BLaER1 (cell line): ENCODE measurements at regions not wholly inside any gene's neighbourhood (a gene's known extent, or its start where the extent isn't known, plus 50 kb on each side); places are given as distances from the start of the nearest gene placed in this dataset.

Experiments
- H3K27ac ChIP-seq: shearing (Covaris generic); formaldehyde crosslinking; 2 replicates; pipeline ENCODE4 v1.8.1; 2022
- H3K27me3 ChIP-seq: shearing (Covaris generic); formaldehyde crosslinking; 2 replicates; pipeline ENCODE4 v1.8.1; 2022
- H3K36me3 ChIP-seq: shearing (Covaris generic); formaldehyde crosslinking; 2 replicates; pipeline ENCODE4 v1.8.1; 2022
- H3K4me1 ChIP-seq: shearing (Covaris generic); formaldehyde crosslinking; 2 replicates; pipeline ENCODE4 v1.8.1; 2022
- H3K4me2 ChIP-seq: shearing (Covaris generic); formaldehyde crosslinking; 2 replicates; pipeline ENCODE4 v1.8.1; 2022
- H3K4me3 ChIP-seq: shearing (Covaris generic); formaldehyde crosslinking; 2 replicates; pipeline ENCODE4 v1.8.1; 2022
- H3K9ac ChIP-seq: shearing (Covaris generic); formaldehyde crosslinking; 2 replicates; pipeline ENCODE4 v1.8.1; 2022
- H3K9me3 ChIP-seq: shearing (Covaris generic); formaldehyde crosslinking; 2 replicates; pipeline ENCODE4 v1.8.1; 2022
- H4K20me1 ChIP-seq: shearing (Covaris generic); formaldehyde crosslinking; 2 replicates; pipeline ENCODE4 v1.8.1; 2022
- Cebpa-rat ChIP-seq: shearing (Covaris generic); IDR thresholded peaks from 2 replicates; pipeline ENCODE4 v1.8.1; 2022

DNA sequence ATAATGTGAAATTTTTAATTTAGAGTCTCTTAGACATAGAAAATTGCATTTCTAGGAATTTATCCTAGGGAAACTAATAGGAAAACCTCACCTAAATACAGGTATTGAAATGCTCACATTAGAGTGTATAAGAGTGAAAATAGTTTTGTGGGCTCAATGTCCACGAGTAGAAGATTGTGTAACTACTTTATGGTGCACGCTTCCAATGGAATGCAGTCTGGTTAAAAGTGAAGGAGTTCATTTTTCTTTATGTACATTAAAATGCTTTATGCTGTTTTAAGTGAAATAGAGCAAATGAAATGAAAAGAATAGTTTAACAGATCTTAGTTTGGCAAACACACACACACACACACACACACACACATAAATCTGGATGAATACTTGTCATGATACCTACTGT, 278.2 kb downstream of the USP25 start:
- Histone ChIP-seq H3K4me3 (no peak overlapping the region), H3K4me2 (no peak overlapping the region), H3K36me3 (no peaks in the 10 kb centered on the region), H3K4me1 (no peaks in the 10 kb centered on the region), H3K9ac (no peak overlapping the region), H4K20me1 (no peaks in the 10 kb centered on the region), H3K9me3 (no peaks in the 10 kb centered on the region), H3K27ac (no peak overlapping the region), H3K27me3 (no peaks in the 10 kb centered on the region)
- no peak for TF ChIP-seq Cebpa-rat

DNA sequence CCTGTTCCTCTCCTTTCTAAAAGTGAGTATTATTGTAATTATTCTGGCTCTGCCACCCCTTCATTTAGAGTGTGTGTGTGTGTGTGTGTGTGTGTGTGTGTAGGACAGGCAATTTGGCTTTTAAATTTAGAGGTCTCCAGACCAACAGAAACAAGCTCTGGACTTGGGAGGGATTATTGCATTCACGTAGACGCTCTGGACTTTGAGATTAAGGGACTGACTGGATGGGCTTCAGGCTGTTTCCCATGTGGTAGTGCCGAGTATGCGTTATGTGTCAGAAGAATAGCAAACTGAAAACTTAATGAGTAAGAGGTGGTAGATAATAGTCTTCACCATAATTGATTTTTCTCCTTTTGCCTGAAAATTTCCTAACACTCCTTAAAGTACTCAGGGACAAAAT, 281.9 kb downstream of the USP25 start:
- no peak overlapping the region for H3K4me2 ChIP-seq
- H3K36me3 ChIP-seq: no peaks in the 10 kb centered on the region

DNA sequence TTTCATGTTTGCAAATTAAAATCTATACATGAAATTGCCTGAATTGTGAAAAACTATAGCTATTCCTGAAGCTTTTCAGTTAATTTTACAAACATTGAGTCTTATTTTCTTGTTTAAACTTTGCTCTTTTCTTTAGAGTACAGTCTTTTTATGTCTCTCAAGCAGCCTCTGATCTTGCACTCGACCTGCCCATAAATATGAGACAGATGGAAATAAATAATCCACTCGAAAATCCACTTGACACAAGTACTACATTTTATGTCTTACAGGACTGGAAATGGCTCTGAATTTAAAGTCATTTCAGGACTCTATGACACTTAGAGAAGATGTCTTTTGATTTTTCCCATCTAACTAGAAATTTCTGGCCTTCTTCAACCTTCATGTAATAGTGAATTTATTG, 283.8 kb downstream of the USP25 start:
- H3K9ac ChIP-seq: no peak overlapping the region
- no peak overlapping the region for H3K4me2 ChIP-seq
- H3K27me3 ChIP-seq: no peaks in the 10 kb centered on the region
- H3K27ac ChIP-seq: no peak overlapping the region
- no peaks in the 10 kb centered on the region for H4K20me1 ChIP-seq
- no peaks in the 10 kb centered on the region for H3K9me3 ChIP-seq
- no peak overlapping the region for H3K4me3 ChIP-seq
- TF ChIP-seq Cebpa-rat: no peak
- no peaks in the 10 kb centered on the region for H3K36me3 ChIP-seq
- H3K4me1 ChIP-seq: no peaks in the 10 kb centered on the region

More for the DNA sequence above, 281.9 kb downstream of the USP25 start:
- no peak overlapping the region for H3K9ac ChIP-seq
- H3K9me3 ChIP-seq: no peaks in the 10 kb centered on the region
- H3K27ac ChIP-seq: no peak overlapping the region
- no peaks in the 10 kb centered on the region for H3K27me3 ChIP-seq
- H3K4me1 ChIP-seq: no peaks in the 10 kb centered on the region
- TF ChIP-seq Cebpa-rat: no peak
- H3K4me3 ChIP-seq: no peak overlapping the region
- no peaks in the 10 kb centered on the region for H4K20me1 ChIP-seq

GRCh38 chr21:16020878-16021277, 291.1 kb downstream of the USP25 start:
- Histone ChIP-seq H3K4me1 (no peaks in the 10 kb centered on the region), H3K27me3 (no peaks in the 10 kb centered on the region), H3K36me3 (no peaks in the 10 kb centered on the region), H3K4me3 (no peak overlapping the region), H3K4me2 (no peak overlapping the region), H4K20me1 (no peaks in the 10 kb centered on the region), H3K9me3 (no peaks in the 10 kb centered on the region), H3K9ac (no peak overlapping the region), H3K27ac (no peak overlapping the region)
- no peak for TF ChIP-seq Cebpa-rat

- H3K4me2 ChIP-seq: no peak overlapping the region
- no peak overlapping the region for H3K9ac ChIP-seq
- TF ChIP-seq Cebpa-rat: no peak
- no peaks in the 10 kb centered on the region for H3K4me1 ChIP-seq
- H4K20me1 ChIP-seq: no peaks in the 10 kb centered on the region
- no peaks in the 10 kb centered on the region for H3K36me3 ChIP-seq
- H3K4me3 ChIP-seq: no peak overlapping the region
- no peaks in the 10 kb centered on the region for H3K27me3 ChIP-seq
- no peak overlapping the region for H3K27ac ChIP-seq
- H3K9me3 ChIP-seq: no peaks in the 10 kb centered on the region
These were observed 292.3 kb downstream of the USP25 start for GRCh38 chr21:16022116-16022515.

GRCh38 chr21:16022921-16023320, 293.1 kb downstream of the USP25 start:
- no peaks in the 10 kb centered on the region for H3K9me3 ChIP-seq
- H3K27ac ChIP-seq: no peak overlapping the region
- no peak overlapping the region for H3K4me3 ChIP-seq
- H4K20me1 ChIP-seq: no peaks in the 10 kb centered on the region
- no peaks in the 10 kb centered on the region for H3K36me3 ChIP-seq
- H3K27me3 ChIP-seq: no peaks in the 10 kb centered on the region
- no peak overlapping the region for H3K9ac ChIP-seq
- no peak for TF ChIP-seq Cebpa-rat
- H3K4me1 ChIP-seq: no peaks in the 10 kb centered on the region
- no peak overlapping the region for H3K4me2 ChIP-seq

GRCh38 chr21:16028142-16028541, 298.4 kb downstream of the USP25 start:
- no peak overlapping the region for H3K9ac ChIP-seq

DNA sequence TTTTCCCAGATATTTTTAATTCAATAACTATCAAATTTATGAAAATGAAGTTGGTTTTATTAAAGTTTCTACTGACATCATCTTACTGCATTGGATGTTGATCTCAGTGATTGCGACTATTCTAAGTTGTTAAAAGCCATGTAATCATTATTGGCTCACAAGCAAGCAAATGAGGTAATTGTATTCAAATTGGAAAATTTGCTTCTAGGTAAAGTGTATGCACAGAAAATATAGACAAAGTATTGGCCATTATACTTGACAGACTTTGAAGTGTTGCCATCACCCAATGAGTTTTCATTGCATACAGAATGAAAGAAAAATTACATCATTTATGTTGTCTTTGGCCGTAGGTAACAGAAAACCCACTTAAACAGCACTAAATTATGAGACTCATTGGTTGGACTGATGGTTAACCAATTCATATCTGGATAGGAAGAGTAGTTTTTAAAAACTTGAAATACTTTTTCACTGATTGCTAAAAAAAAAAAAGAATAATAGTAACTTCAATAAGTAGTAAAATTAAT, 299.2 kb downstream of the USP25 start:
- no peaks in the 10 kb centered on the region for H3K9me3 ChIP-seq
- H3K27ac ChIP-seq: no peak overlapping the region
- no peaks in the 10 kb centered on the region for H3K36me3 ChIP-seq
- H3K9ac ChIP-seq: no peak overlapping the region
- no peaks in the 10 kb centered on the region for H3K27me3 ChIP-seq
- H3K4me1 ChIP-seq: no peaks in the 10 kb centered on the region
- H3K4me3 ChIP-seq: no peak overlapping the region
- no peak overlapping the region for H3K4me2 ChIP-seq
- TF ChIP-seq Cebpa-rat: no peak
- H4K20me1 ChIP-seq: no peaks in the 10 kb centered on the region

More at GRCh38 chr21:16028142-16028541, 298.4 kb downstream of the USP25 start:
- H3K4me1 ChIP-seq: no peaks in the 10 kb centered on the region
- no peaks in the 10 kb centered on the region for H3K27me3 ChIP-seq
- H3K27ac ChIP-seq: no peak overlapping the region
- H3K9me3 ChIP-seq: no peaks in the 10 kb centered on the region
- H3K4me2 ChIP-seq: no peak overlapping the region
- no peak for TF ChIP-seq Cebpa-rat
- H3K4me3 ChIP-seq: no peak overlapping the region
- no peaks in the 10 kb centered on the region for H4K20me1 ChIP-seq
- no peaks in the 10 kb centered on the region for H3K36me3 ChIP-seq

DNA sequence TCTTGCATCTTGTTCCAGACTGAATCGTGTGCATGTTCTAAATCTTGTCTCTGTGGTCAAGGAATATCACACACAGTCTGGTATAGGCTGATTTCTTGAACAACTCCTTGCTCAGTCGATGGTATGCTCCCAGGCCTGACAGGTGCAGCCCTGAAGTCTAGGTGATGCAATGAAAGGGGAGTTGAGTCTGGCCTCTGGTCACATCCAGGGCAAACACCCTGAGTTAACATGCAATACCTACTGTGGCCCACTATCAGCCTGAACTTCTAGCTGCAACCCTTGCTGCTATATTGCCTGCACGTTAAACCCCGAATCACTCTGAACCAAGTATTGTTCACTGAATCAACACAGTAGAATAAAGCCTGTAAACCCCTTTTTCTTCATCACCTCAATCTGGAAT, 303.4 kb downstream of the USP25 start:
- H3K4me3 ChIP-seq: no peak overlapping the region
- H3K4me1 ChIP-seq: no peaks in the 10 kb centered on the region
- no peaks in the 10 kb centered on the region for H3K27me3 ChIP-seq
- H3K9ac ChIP-seq: no peak overlapping the region
- H3K4me2 ChIP-seq: no peak overlapping the region
- TF ChIP-seq Cebpa-rat: no peak
- no peaks in the 10 kb centered on the region for H3K36me3 ChIP-seq
- H3K9me3 ChIP-seq: no peaks in the 10 kb centered on the region
- H3K27ac ChIP-seq: no peak overlapping the region
- H4K20me1 ChIP-seq: no peaks in the 10 kb centered on the region

GRCh38 chr21:16034446-16035190, 304.8 kb downstream of the USP25 start:
- no peaks in the 10 kb centered on the region for H3K27me3 ChIP-seq
- H4K20me1 ChIP-seq: no peaks in the 10 kb centered on the region
- no peak overlapping the region for H3K9ac ChIP-seq
- no peak overlapping the region for H3K4me2 ChIP-seq
- no peak for TF ChIP-seq Cebpa-rat
- no peak overlapping the region for H3K4me3 ChIP-seq
- H3K4me1 ChIP-seq: no peaks in the 10 kb centered on the region
- no peaks in the 10 kb centered on the region for H3K36me3 ChIP-seq
- H3K27ac ChIP-seq: no peak overlapping the region
- H3K9me3 ChIP-seq: no peaks in the 10 kb centered on the region
